SK-N-SH treated with all-trans-retinoic acid at 6 μM for 48 hours (cell line): ENCODE measurements at regions not wholly inside any gene's neighbourhood (a gene's known extent, or its start where the extent isn't known, plus 50 kb on each side); places are given as distances from the start of the nearest gene placed in this dataset.

Source experiments
- ATAC-seq: fragments of 200-7000 bp; cut with Tn5 transposase; 3 replicates; pipeline ENCODE4 v1.9.1; 2020; ENCODE audit warnings: mild to moderate bottlenecking, moderate library complexity
- ARNTL ChIP-seq: fragments of 450-650 bp; formaldehyde crosslinking; IDR thresholded peaks from 2 replicates; pipeline ENCODE4 v1.5.0; 2020; ENCODE audit warnings: low read depth, mild to moderate bottlenecking, moderate library complexity, borderline replicate concordance
- BACH2 ChIP-seq: fragments of 250-450 bp; sonication (Bioruptor Pico); IDR thresholded peaks from 2 replicates; pipeline ENCODE4 v1.9.0; 2021; ENCODE audit warnings: mild to moderate bottlenecking, borderline replicate concordance
- CREB5 ChIP-seq: fragments of 250-450 bp; sonication (Bioruptor Pico); IDR thresholded peaks from 2 replicates; pipeline ENCODE4 v1.5.1; 2020; ENCODE audit warnings: low read depth, mild to moderate bottlenecking, moderate library complexity
- CSDC2 ChIP-seq: fragments of 250-450 bp; sonication (Bioruptor Pico); IDR thresholded peaks from 2 replicates; pipeline ENCODE4 v1.5.0; 2020; ENCODE audit warnings: mild to moderate bottlenecking, moderate library complexity
- ESRRG ChIP-seq: fragments of 250-450 bp; sonication (Bioruptor Pico); IDR thresholded peaks from 2 replicates; pipeline ENCODE4 v1.6.1; 2021; ENCODE audit warnings: mild to moderate bottlenecking
- GLIS3 ChIP-seq: fragments of 250-450 bp; sonication (Bioruptor Pico); IDR thresholded peaks from 2 replicates; pipeline ENCODE4 v1.5.0; 2020; ENCODE audit warnings: mild to moderate bottlenecking, moderate library complexity
- ISL1 ChIP-seq: fragments of 250-450 bp; sonication (Bioruptor Pico); IDR thresholded peaks from 2 replicates; pipeline ENCODE4 v2.1.2; 2022; ENCODE audit warnings: mild to moderate bottlenecking, moderate library complexity
- OSR1 ChIP-seq: fragments of 250-450 bp; sonication (Bioruptor Pico); IDR thresholded peaks from 2 replicates; pipeline ENCODE4 v1.8.0; 2022; ENCODE audit warnings: moderate library complexity, mild to moderate bottlenecking, inconsistent platforms
- POU6F1 ChIP-seq: fragments of 250-450 bp; sonication (Bioruptor Pico); IDR thresholded peaks from 2 replicates; pipeline ENCODE4 v1.8.0; 2021; ENCODE audit warnings: low read depth, mild to moderate bottlenecking, moderate library complexity, borderline replicate concordance
- PPARA ChIP-seq: fragments of 250-450 bp; sonication (Bioruptor Pico); IDR thresholded peaks from 2 replicates; pipeline ENCODE4 v1.5.0; 2020; ENCODE audit warnings: mild to moderate bottlenecking, borderline replicate concordance
- RARB ChIP-seq: fragments of 250-450 bp; sonication (Bioruptor Pico); IDR thresholded peaks from 2 replicates; pipeline ENCODE4 v1.8.0; 2021; ENCODE audit warnings: mild to moderate bottlenecking, moderate library complexity
- SNAI2 ChIP-seq: fragments of 250-450 bp; sonication (Bioruptor Pico); IDR thresholded peaks from 2 replicates; pipeline ENCODE4 v1.5.0; 2020; ENCODE audit warnings: mild to moderate bottlenecking, moderate library complexity
- TCF4 ChIP-seq: fragments of 250-450 bp; sonication (Bioruptor Pico); IDR thresholded peaks from 2 replicates; pipeline ENCODE4 v1.8.0; 2021; ENCODE audit warnings: mild to moderate bottlenecking, moderate library complexity, borderline replicate concordance
- TOX ChIP-seq: fragments of 250-450 bp; sonication (Bioruptor Pico); IDR thresholded peaks from 2 replicates; pipeline ENCODE4 v1.8.0; 2021; ENCODE audit warnings: mild to moderate bottlenecking, moderate library complexity, borderline replicate concordance
- TSHZ2 ChIP-seq: fragments of 250-450 bp; sonication (Bioruptor Pico); IDR thresholded peaks from 2 replicates; pipeline ENCODE4 v1.5.0; 2020; ENCODE audit warnings: mild to moderate bottlenecking, moderate library complexity
- ZC3H10 ChIP-seq: fragments of 250-450 bp; sonication (Bioruptor Pico); IDR thresholded peaks from 2 replicates; pipeline ENCODE4 v1.5.1; 2021; ENCODE audit warnings: mild to moderate bottlenecking, moderate library complexity
- ZFP30 ChIP-seq: fragments of 450-650 bp; formaldehyde crosslinking; IDR thresholded peaks from 2 replicates; pipeline ENCODE4 v1.5.0; 2022; ENCODE audit warnings: mild to moderate bottlenecking, moderate library complexity
- ZNF565 ChIP-seq: fragments of 450-650 bp; formaldehyde crosslinking; conservative IDR thresholded peaks from 2 replicates; pipeline ENCODE4 v1.5.0; 2020; ENCODE audit warnings: low read depth, mild to moderate bottlenecking, moderate library complexity
- ZNF70 ChIP-seq: fragments of 450-650 bp; formaldehyde crosslinking; IDR thresholded peaks from 2 replicates; pipeline ENCODE4 v1.5.0; 2020; ENCODE audit warnings: mild to moderate bottlenecking, moderate library complexity
- TF ChIP-seq, protein P1 (sequence below): fragments of 250-450 bp; sonication (Bioruptor Pico); IDR thresholded peaks from 2 replicates; pipeline ENCODE4 v1.8.0; 2020; ENCODE audit warnings: mild to moderate bottlenecking, moderate library complexity, borderline replicate concordance

DNA sequence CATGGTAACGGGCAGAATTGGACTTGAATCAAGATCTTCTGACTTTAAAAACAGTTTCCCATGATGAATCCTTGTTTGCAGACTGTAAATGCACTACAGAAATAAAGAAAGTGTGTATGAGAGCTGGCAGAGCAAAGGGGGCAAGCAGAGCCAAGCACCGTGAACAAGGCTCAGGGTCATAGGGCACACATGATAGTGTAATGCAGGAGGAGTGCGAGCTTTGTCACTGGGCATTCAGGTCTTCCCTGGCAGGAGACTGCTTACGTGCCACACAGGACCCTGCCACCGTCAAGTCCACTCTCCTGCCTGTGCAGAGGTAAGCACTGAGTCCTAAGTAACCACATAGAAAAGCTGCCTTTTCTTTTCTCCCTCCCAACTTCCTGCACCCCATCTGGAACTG, 93.1 kb upstream of the NPVF start:
- ATAC-seq: no peak
- TF ChIP-seq ZNF565 (CRISPR knock-in tag): no peak
- TF ChIP-seq GLIS3 (CRISPR knock-in tag): no peak

GRCh38 chr7:25322473-25322872, 94.2 kb upstream of the NPVF start:
- ATAC-seq: no peak
- TF ChIP-seq OSR1 (CRISPR knock-in tag) (no peak), ISL1 (no peak), ARNTL (CRISPR knock-in tag) (no peak), ZC3H10 (CRISPR knock-in tag) (no peak), PPARA (CRISPR knock-in tag) (no peak), TSHZ2 (CRISPR knock-in tag) (no peak), TCF4 (CRISPR knock-in tag) (no peak), ZFP30 (no peak), CREB5 (CRISPR knock-in tag) (no peak), TOX (CRISPR knock-in tag) (no peak), ESRRG (CRISPR knock-in tag) (no peak), RARB (no peak), ZNF70 (no peak), SNAI2 (CRISPR knock-in tag) (no peak), BACH2 (no peak), POU6F1 (CRISPR knock-in tag) (no peak)
- TF ChIP-seq, all 23 proteins: peak for 0

DNA sequence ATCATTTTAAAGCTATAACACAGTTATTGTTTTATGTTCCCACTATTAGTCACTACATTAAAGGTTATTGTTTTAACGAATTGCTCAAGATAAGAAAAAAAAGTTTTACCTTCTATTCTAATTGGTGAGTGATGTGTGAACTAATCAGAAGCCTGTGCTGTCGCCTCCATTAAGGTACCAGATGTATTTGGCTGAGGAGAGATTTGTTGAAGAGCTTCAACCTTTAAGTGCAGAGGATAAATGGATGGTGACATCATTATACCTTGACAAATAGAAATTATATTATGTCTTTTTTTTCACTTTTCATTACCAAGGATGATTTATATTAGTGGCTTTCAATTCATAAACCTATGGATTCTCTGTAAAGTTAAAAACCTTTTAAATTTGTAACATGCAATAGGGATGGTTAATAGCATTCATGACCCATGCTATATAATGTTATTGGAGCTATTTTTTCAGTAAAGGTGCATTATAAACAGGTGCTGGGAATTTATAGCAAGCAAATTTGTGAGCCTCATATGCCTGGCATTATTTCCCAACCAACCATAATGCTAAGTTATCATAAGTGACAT, 97.0 kb upstream of the NPVF start:
- no peak for ATAC-seq
- no peak for TF ChIP-seq GLIS3 (CRISPR knock-in tag)
- TF ChIP-seq, protein P1, sequence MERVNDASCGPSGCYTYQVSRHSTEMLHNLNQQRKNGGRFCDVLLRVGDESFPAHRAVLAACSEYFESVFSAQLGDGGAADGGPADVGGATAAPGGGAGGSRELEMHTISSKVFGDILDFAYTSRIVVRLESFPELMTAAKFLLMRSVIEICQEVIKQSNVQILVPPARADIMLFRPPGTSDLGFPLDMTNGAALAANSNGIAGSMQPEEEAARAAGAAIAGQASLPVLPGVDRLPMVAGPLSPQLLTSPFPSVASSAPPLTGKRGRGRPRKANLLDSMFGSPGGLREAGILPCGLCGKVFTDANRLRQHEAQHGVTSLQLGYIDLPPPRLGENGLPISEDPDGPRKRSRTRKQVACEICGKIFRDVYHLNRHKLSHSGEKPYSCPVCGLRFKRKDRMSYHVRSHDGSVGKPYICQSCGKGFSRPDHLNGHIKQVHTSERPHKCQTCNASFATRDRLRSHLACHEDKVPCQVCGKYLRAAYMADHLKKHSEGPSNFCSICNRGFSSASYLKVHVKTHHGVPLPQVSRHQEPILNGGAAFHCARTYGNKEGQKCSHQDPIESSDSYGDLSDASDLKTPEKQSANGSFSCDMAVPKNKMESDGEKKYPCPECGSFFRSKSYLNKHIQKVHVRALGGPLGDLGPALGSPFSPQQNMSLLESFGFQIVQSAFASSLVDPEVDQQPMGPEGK (CRISPR knock-in tag): no peak
- no peak for TF ChIP-seq BACH2

- ATAC-seq: no peak
- TF ChIP-seq SNAI2 (CRISPR knock-in tag) (no peak), CREB5 (CRISPR knock-in tag) (no peak), ZNF565 (CRISPR knock-in tag) (no peak), OSR1 (CRISPR knock-in tag) (no peak), TCF4 (CRISPR knock-in tag) (no peak), ESRRG (CRISPR knock-in tag) (no peak), BACH2 (no peak), ISL1 (no peak), CSDC2 (CRISPR knock-in tag) (no peak), PPARA (CRISPR knock-in tag) (no peak)
- TF ChIP-seq, protein P1 (CRISPR knock-in tag): no peak
These were observed 98.3 kb upstream of the NPVF start for GRCh38 chr7:25326501-25327156.
